ENCODE measurements at regions not wholly inside any gene's neighbourhood (a gene's known extent, or its start where the extent isn't known, plus 50 kb on each side); places are given as distances from the start of the nearest gene placed in this dataset.

GRCh38 chr5:73233053-73233460 lies 60.1 kb downstream of the TMEM174 start:
- ATAC-seq, result no peak
- H3K9me3 ChIP-seq, result no peaks in the 10 kb centered on the region
- intact Hi-C loops (cut with DNase I; ENCODE audit: low total_unique reads), result no loop called here
- H3K4me1 ChIP-seq, result peaks cover 8 to 13% of the 10 kb centered on the region in 2 donors
- H3K4me3 ChIP-seq, result peak overlapping the region; percentile 46 to 62 (median 52)
- TF ChIP-seq CTCF (IDR thresholded peaks at IDR 0.05 in 4 of 5, conservative IDR thresholded peaks at IDR 0.05 in 1 of 5) (no peak), POLR2A (IDR thresholded peaks at IDR 0.05) (no peak)
- in situ Hi-C loops (cut with MboI; ENCODE audit: low sequenced_read_pairs in 4 of 4), result no loop called here
- H3K36me3 ChIP-seq, result no peaks in the 10 kb centered on the region
- H3K27me3 ChIP-seq, result peaks cover 55 to 72% (median 58%) of the 10 kb centered on the region in 3 donors
- H3K27ac ChIP-seq, result no peak overlapping the region
- no peak for DNase-seq

- Histone ChIP-seq H3K4me1 (peaks cover 8 to 13% of the 10 kb centered on the region in 2 donors), H3K27ac (no peak overlapping the region), H3K36me3 (no peaks in the 10 kb centered on the region), H3K4me3 (peak overlapping the region in 1 of 4 donors; percentile 62), H3K9me3 (no peaks in the 10 kb centered on the region), H3K27me3 (peaks cover 56 to 72% (median 58%) of the 10 kb centered on the region in 3 donors)
- DNase-seq (no peak), ATAC-seq (no peak)
- TF ChIP-seq POLR2A (IDR thresholded peaks at IDR 0.05) (no peak), CTCF (IDR thresholded peaks at IDR 0.05 in 4 of 5, conservative IDR thresholded peaks at IDR 0.05 in 1 of 5) (no peak)
- in situ Hi-C loops (cut with MboI; ENCODE audit: low sequenced_read_pairs in 4 of 4), result no loop called here
- intact Hi-C loops (cut with DNase I; ENCODE audit: low total_unique reads), result no loop called here
Measured at GRCh38 chr5:73232266-73233041, 59.5 kb downstream of the TMEM174 start.

GRCh38 chr5:73231246-73231778 lies 58.3 kb downstream of the TMEM174 start:
- Histone ChIP-seq H3K27ac (no peak overlapping the region), H3K4me1 (peaks cover 8 to 13% of the 10 kb centered on the region in 2 donors), H3K36me3 (no peaks in the 10 kb centered on the region), H3K4me3 (no peak overlapping the region), H3K27me3 (peaks cover 52 to 68% (median 58%) of the 10 kb centered on the region in 3 donors), H3K9me3 (no peaks in the 10 kb centered on the region)
- in situ Hi-C loops (cut with MboI; ENCODE audit: low sequenced_read_pairs in 4 of 4) (no loop called here), intact Hi-C loops (cut with DNase I; ENCODE audit: low total_unique reads) (no loop called here)
- ATAC-seq (no peak), DNase-seq (no peak)
- TF ChIP-seq POLR2A (IDR thresholded peaks at IDR 0.05), result no peak
- TF ChIP-seq CTCF (IDR thresholded peaks at IDR 0.05 in 4 of 5, conservative IDR thresholded peaks at IDR 0.05 in 1 of 5), result no peak

GRCh38 chr5:73230264-73231245 lies 57.6 kb downstream of the TMEM174 start:
- H3K27ac ChIP-seq, result no peak overlapping the region
- intact Hi-C loops (cut with DNase I; ENCODE audit: low total_unique reads) (no loop called here), in situ Hi-C loops (cut with MboI; ENCODE audit: low sequenced_read_pairs in 4 of 4) (no loop called here)
- H3K27me3 ChIP-seq, result peaks cover 54 to 68% (median 55%) of the 10 kb centered on the region in 3 donors
- peaks cover 8 to 13% of the 10 kb centered on the region in 2 donors for H3K4me1 ChIP-seq
- H3K4me3 ChIP-seq, result no peak overlapping the region
- ATAC-seq (no peak), DNase-seq (no peak)
- TF ChIP-seq POLR2A (IDR thresholded peaks at IDR 0.05) (no peak), CTCF (IDR thresholded peaks at IDR 0.05 in 4 of 5, conservative IDR thresholded peaks at IDR 0.05 in 1 of 5) (no peak)
- no peaks in the 10 kb centered on the region for H3K9me3 ChIP-seq
- no peaks in the 10 kb centered on the region for H3K36me3 ChIP-seq

All from gastrocnemius medialis (tissue), 4 donors.